Muscle layer of colon (tissue), 2 donors: ENCODE measurements at regions not wholly inside any gene's neighbourhood (a gene's known extent, or its start where the extent isn't known, plus 50 kb on each side); places are given as distances from the start of the nearest gene placed in this dataset.

Experiments used
- H3K27ac ChIP-seq: one replicate; pipeline ENCODE4 v1.7.0; 2013; ENCODE audit warnings: low read depth, mild to moderate bottlenecking, low read length, moderate library complexity
- H3K27me3 ChIP-seq, 2 donors: one replicate each; pipeline ENCODE4 v1.7.0; 2013; ENCODE audit warnings: low read length in 2 of 2, mild to moderate bottlenecking in 2 of 2; ENCODE audit not compliant: insufficient read depth in 2 of 2, control insufficient read depth in 1 of 2
- H3K36me3 ChIP-seq: one replicate; pipeline ENCODE4 v1.7.0; 2013; ENCODE audit warnings: mild to moderate bottlenecking, low read length; ENCODE audit not compliant: insufficient read depth
- H3K4me1 ChIP-seq: one replicate; pipeline ENCODE4 v1.7.0; 2013; ENCODE audit warnings: mild to moderate bottlenecking, low read length; ENCODE audit not compliant: insufficient read depth
- H3K4me3 ChIP-seq, 2 donors: one replicate each; pipeline ENCODE4 v1.7.0; 2013; ENCODE audit warnings: low read length in 2 of 2, low read depth in 1 of 2, mild to moderate bottlenecking in 1 of 2, moderate library complexity in 1 of 2
- H3K9ac ChIP-seq: one replicate; pipeline ENCODE4 v1.7.0; 2013; ENCODE audit warnings: low read length
- H3K9me3 ChIP-seq: one replicate; pipeline ENCODE4 v1.7.0; 2013; ENCODE audit warnings: mild to moderate bottlenecking, low read length
- donor health status: abdominal sarcoma.
- donor health status: Adenocarcinoma of cecum.

DNA sequence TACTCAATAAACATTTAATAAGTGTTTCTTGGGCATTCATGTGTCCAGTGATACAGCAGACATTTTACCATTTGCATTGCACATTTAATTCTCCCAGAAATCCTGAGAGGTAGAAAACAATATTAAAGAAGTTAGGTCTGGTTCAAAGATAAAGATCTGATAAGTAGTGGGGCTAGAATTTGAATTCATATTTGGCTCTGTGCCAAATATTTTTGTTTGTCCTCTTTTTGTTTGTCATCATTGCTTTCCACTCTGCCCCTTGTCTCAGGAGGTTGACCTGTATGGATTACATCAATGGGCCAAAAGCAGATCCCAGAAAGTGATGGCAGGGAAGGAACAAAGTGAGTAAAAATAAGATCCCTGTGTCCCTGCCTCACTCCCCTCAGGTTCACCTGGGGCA, 441.9 kb upstream of the PKDCC start:
- Histone ChIP-seq H3K27ac (no peak overlapping the region), H3K9me3 (no peaks in the 10 kb centered on the region), H3K4me3 (no peak overlapping the region), H3K4me1 (peaks cover 11% of the 10 kb centered on the region), H3K27me3 (no peaks in the 10 kb centered on the region), H3K9ac (no peak overlapping the region), H3K36me3 (no peaks in the 10 kb centered on the region)

DNA sequence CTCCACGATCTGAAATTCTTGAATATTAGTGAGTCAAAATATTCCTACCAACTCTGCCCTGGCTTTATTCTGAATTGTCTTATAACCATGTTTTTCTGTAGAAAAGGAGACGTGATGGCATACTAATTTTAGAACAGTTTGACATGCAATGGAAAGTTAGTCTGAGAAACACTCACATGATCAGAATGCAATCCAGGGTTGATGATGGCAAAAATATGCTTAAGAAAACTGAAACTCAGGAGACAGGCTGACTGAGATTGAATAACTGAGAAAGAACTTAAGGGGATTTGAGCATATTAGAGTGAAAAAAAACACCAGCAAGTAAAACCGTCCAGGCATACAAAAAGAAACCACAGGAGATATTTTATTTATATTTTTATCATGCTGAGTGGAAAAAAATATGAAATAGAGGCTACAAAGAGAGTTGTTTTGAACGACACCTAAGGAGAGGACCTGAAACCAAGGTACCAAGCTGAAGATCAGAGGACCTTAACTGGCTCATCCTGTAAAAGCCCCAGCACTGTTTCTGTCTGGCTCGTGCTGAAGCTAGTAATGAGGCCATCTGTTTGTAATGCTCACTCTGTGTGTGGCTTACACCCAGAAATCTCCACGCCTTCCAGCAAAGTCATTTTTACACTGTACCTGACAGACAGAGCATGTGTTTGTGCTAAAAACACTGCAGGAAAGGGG, 437.2 kb upstream of the PKDCC start:
- Histone ChIP-seq H3K27me3 (no peaks in the 10 kb centered on the region), H3K9ac (no peak overlapping the region), H3K4me1 (peaks cover 10% of the 10 kb centered on the region), H3K4me3 (no peak overlapping the region), H3K27ac (no peak overlapping the region), H3K36me3 (no peaks in the 10 kb centered on the region), H3K9me3 (no peaks in the 10 kb centered on the region)

DNA sequence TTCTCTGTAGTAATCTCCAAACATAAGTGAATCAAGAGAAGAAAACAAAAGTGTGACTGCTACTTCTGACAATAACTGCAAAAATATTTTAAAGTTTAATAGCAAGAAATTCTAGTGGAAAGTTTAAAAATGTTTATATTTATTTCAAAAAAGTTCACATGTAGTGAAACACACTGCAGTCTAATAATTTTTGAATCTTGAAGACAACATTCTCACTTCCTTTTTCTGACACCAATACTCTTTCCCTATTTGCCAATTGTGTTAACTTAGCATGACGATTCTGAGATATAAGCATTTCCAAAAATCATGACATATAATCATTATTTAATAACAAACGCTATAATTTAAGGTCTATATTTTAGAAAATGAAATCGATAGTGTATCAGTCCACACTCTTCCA, 429.1 kb upstream of the PKDCC start:
- H3K27ac ChIP-seq: no peak overlapping the region
- H3K4me1 ChIP-seq: peaks cover 6% of the 10 kb centered on the region
- H3K9ac ChIP-seq: no peak overlapping the region
- H3K27me3 ChIP-seq: no peaks in the 10 kb centered on the region
- H3K4me3 ChIP-seq: no peak overlapping the region
- no peaks in the 10 kb centered on the region for H3K9me3 ChIP-seq
- H3K36me3 ChIP-seq: no peaks in the 10 kb centered on the region

- peaks cover 9% of the 10 kb centered on the region for H3K4me1 ChIP-seq
- H3K9me3 ChIP-seq: no peaks in the 10 kb centered on the region
- no peaks in the 10 kb centered on the region for H3K36me3 ChIP-seq
Observed at GRCh38 chr2:41621095-41621494, 426.7 kb upstream of the PKDCC start.

DNA sequence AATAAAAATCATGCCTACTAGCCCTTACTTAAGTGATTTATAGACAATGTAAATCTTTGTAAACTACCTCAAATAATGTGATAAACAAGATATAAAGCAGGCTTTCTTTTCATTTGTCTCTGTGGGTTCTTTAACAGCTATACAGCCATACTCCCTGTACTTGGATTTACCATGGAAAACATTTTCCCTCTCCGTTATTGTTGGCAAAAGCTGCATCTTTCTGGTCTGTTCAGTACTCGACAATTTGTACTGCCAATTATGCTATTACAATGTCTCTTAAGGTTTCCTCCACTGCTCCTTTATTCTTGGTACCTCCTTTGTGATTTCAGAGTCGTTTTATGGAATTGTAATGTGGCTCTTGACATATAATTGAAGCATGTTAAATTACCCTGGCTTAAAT, 426.3 kb upstream of the PKDCC start:
- no peak overlapping the region for H3K27ac ChIP-seq
- H3K4me3 ChIP-seq: no peak overlapping the region

More at GRCh38 chr2:41621095-41621494, 426.7 kb upstream of the PKDCC start:
- Histone ChIP-seq H3K9ac (no peak overlapping the region), H3K27ac (no peak overlapping the region), H3K27me3 (no peaks in the 10 kb centered on the region), H3K4me3 (no peak overlapping the region)

GRCh38 chr2:41622301-41622700, 425.5 kb upstream of the PKDCC start:
- Histone ChIP-seq H3K4me3 (no peak overlapping the region), H3K9ac (no peak overlapping the region), H3K27me3 (no peaks in the 10 kb centered on the region), H3K36me3 (no peaks in the 10 kb centered on the region), H3K9me3 (no peaks in the 10 kb centered on the region), H3K4me1 (peaks cover 9% of the 10 kb centered on the region), H3K27ac (no peak overlapping the region)

More for the DNA sequence above, 426.3 kb upstream of the PKDCC start:
- H3K27me3 ChIP-seq: no peaks in the 10 kb centered on the region
- no peak overlapping the region for H3K9ac ChIP-seq
- H3K9me3 ChIP-seq: no peaks in the 10 kb centered on the region
- H3K36me3 ChIP-seq: no peaks in the 10 kb centered on the region
- peaks cover 9% of the 10 kb centered on the region for H3K4me1 ChIP-seq

DNA sequence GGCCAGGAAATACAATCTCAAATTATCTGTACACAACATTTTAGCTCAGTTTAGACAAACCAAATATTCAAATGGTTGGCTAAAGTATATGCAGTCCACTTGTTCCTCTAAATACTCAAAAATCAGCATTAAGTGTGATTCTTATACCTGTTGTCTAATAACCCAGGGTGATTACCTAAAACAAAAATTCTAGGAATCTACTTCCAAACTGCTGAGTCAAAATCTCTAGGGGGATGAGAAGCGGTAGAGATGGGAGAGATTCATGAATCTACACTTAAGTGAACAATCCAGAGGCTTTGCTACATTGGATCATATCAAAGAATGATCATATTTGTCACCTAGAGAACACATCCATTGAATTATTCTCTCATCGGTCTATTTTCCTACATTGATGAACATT, 420.9 kb upstream of the PKDCC start:
- Histone ChIP-seq H3K27ac (no peak overlapping the region), H3K9me3 (no peaks in the 10 kb centered on the region), H3K27me3 (no peaks in the 10 kb centered on the region), H3K36me3 (no peaks in the 10 kb centered on the region), H3K9ac (no peak overlapping the region), H3K4me1 (peaks cover 4% of the 10 kb centered on the region), H3K4me3 (no peak overlapping the region)

GRCh38 chr2:41634686-41635085, 413.1 kb upstream of the PKDCC start:
- H3K9me3 ChIP-seq: no peaks in the 10 kb centered on the region
- H3K9ac ChIP-seq: no peak overlapping the region

DNA sequence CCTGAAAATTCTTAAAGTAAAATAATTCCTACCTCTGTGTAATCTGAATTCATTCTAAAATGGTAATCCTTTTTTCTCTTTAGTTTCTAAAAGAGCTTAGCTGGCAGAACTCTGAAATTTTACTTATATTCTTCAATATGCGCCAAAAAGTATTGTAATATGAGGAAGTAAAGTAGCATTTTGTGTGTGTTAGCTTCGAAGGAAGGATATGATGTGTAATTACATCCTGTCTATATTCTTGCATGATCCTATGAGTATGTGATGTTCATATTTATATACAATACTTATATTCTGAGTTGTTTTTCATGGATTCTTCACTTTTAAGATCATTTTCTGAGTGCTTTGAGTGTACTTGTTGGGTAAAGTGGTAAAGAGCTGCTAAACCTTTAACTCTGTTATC, 402.9 kb upstream of the PKDCC start:
- Histone ChIP-seq H3K9me3 (no peaks in the 10 kb centered on the region), H3K36me3 (no peaks in the 10 kb centered on the region), H3K27ac (no peak overlapping the region), H3K27me3 (no peaks in the 10 kb centered on the region), H3K4me1 (no peaks in the 10 kb centered on the region), H3K4me3 (no peak overlapping the region), H3K9ac (no peak overlapping the region)

More at GRCh38 chr2:41634686-41635085, 413.1 kb upstream of the PKDCC start:
- Histone ChIP-seq H3K36me3 (no peaks in the 10 kb centered on the region), H3K4me1 (no peaks in the 10 kb centered on the region), H3K27ac (no peak overlapping the region), H3K4me3 (no peak overlapping the region), H3K27me3 (no peaks in the 10 kb centered on the region)

GRCh38 chr2:41647468-41648050, 400.3 kb upstream of the PKDCC start:
- Histone ChIP-seq H3K36me3 (no peaks in the 10 kb centered on the region), H3K4me3 (no peak overlapping the region), H3K4me1 (no peaks in the 10 kb centered on the region), H3K9ac (no peak overlapping the region), H3K9me3 (no peaks in the 10 kb centered on the region), H3K27me3 (no peaks in the 10 kb centered on the region), H3K27ac (no peak overlapping the region)

DNA sequence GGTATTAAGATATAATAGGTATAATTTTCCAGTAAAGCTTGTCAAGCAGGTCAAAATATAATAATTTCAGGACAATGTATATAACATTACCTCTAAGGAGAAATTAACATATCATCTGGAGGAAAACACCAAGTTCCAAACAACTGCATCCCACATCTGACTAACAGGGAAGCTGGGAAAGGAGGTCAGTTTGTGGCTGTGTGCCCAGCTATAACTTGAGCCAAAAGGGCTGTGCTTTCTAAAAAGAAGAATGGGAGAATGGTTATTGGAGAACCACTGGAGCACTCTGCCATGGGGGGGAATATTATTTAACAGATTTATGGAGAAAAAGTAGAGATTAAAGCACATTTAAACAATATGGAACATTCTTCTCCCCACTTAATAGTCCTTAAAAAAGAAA, 390.6 kb upstream of the PKDCC start:
- Histone ChIP-seq H3K9me3 (no peaks in the 10 kb centered on the region), H3K27ac (no peak overlapping the region)

GRCh38 chr2:41659758-41660157, 388.1 kb upstream of the PKDCC start:
- Histone ChIP-seq H3K4me1 (no peaks in the 10 kb centered on the region), H3K4me3 (no peak overlapping the region), H3K27me3 (no peaks in the 10 kb centered on the region), H3K36me3 (no peaks in the 10 kb centered on the region), H3K27ac (no peak overlapping the region), H3K9ac (no peak overlapping the region), H3K9me3 (no peaks in the 10 kb centered on the region)

More for the DNA sequence above, 390.6 kb upstream of the PKDCC start:
- no peak overlapping the region for H3K4me3 ChIP-seq
- H3K36me3 ChIP-seq: no peaks in the 10 kb centered on the region
- H3K9ac ChIP-seq: no peak overlapping the region
- H3K4me1 ChIP-seq: no peaks in the 10 kb centered on the region
- H3K27me3 ChIP-seq: no peaks in the 10 kb centered on the region
